ENCODE measurements at regions not wholly inside any gene's neighbourhood (a gene's known extent, or its start where the extent isn't known, plus 50 kb on each side); places are given as distances from the start of the nearest gene placed in this dataset.

GRCh38 chr2:106990297-106990696 is 104.3 kb upstream of the ST6GAL2 start:
- no peak for TF ChIP-seq CTCF (IDR thresholded peaks at IDR 0.05 in 4 of 5, conservative IDR thresholded peaks at IDR 0.05 in 1 of 5)
- TF ChIP-seq POLR2A (IDR thresholded peaks at IDR 0.05) = no peak

Data from gastrocnemius medialis (tissue), 4 donors.